H9 (cell line): ENCODE measurements at regions not wholly inside any gene's neighbourhood (a gene's known extent, or its start where the extent isn't known, plus 50 kb on each side); places are given as distances from the start of the nearest gene placed in this dataset.

Experiments
- DNase-seq: peaks from one replicate; pipeline ENCODE4 v3.0.0-alpha.2; 2017
- H2AFZ ChIP-seq: one replicate; pipeline ENCODE4 v1.6.1; 2013; ENCODE audit warnings: mild to moderate bottlenecking, low read length, control low read depth, moderate library complexity
- H2AK5ac ChIP-seq: 2 replicates; pipeline ENCODE4 v1.6.1; 2013; ENCODE audit warnings: low read length, control low read depth, mixed read lengths; ENCODE audit not compliant: insufficient read length
- H2BK120ac ChIP-seq: one replicate; pipeline ENCODE4 v1.6.1; 2013; ENCODE audit warnings: low read depth, mild to moderate bottlenecking, low read length, control low read depth, inconsistent platforms; ENCODE audit not compliant: poor library complexity, severe bottlenecking
- H2BK12ac ChIP-seq: 2 replicates; pipeline ENCODE4 v1.6.1; 2013; ENCODE audit warnings: low read length, control low read depth, mixed read lengths, low read depth; ENCODE audit not compliant: insufficient read length
- H2BK15ac ChIP-seq: 2 replicates; pipeline ENCODE4 v1.6.1; 2013; ENCODE audit warnings: low read depth, low read length, control low read depth
- H2BK20ac ChIP-seq: one replicate; pipeline ENCODE4 v1.6.1; 2013; ENCODE audit warnings: low read depth, mild to moderate bottlenecking, low read length, control low read depth, inconsistent platforms; ENCODE audit not compliant: poor library complexity, severe bottlenecking
- H2BK5ac ChIP-seq: 2 replicates; pipeline ENCODE4 v1.6.1; 2013; ENCODE audit warnings: low read length, control low read depth, mixed read lengths; ENCODE audit not compliant: insufficient read length
- H3K14ac ChIP-seq: 2 replicates; pipeline ENCODE4 v1.6.1; 2013; ENCODE audit warnings: low read length, control low read depth; ENCODE audit not compliant: insufficient read depth
- H3K18ac ChIP-seq: 2 replicates; pipeline ENCODE4 v1.6.1; 2013; ENCODE audit warnings: low read depth, mild to moderate bottlenecking, mixed read lengths, low read length, control low read depth; ENCODE audit not compliant: insufficient read length
- H3K23ac ChIP-seq: 2 replicates; pipeline ENCODE4 v1.6.1; 2013; ENCODE audit warnings: low read length, control low read depth, mixed read lengths, low read depth; ENCODE audit not compliant: insufficient read length
- H3K23me2 ChIP-seq: 2 replicates; pipeline ENCODE4 v1.6.1; 2013; ENCODE audit warnings: low read depth, mild to moderate bottlenecking, mixed read lengths, low read length, control low read depth; ENCODE audit not compliant: insufficient read length, poor library complexity, severe bottlenecking
- H3K27ac ChIP-seq: 2 replicates; pipeline ENCODE4 v1.5.1; 2013; ENCODE audit warnings: low read length, control low read depth, mixed read lengths, low read depth; ENCODE audit not compliant: insufficient read length
- H3K27me3 ChIP-seq: 2 replicates; pipeline ENCODE4 v1.6.1; 2013; ENCODE audit warnings: low read length, control low read depth, inconsistent platforms; ENCODE audit not compliant: insufficient read depth
- H3K4ac ChIP-seq: 2 replicates; pipeline ENCODE4 v1.6.1; 2013; ENCODE audit warnings: low read depth, mild to moderate bottlenecking, control low read depth, inconsistent platforms, low read length, moderate library complexity
- H3K4me1 ChIP-seq: 2 replicates; pipeline ENCODE4 v1.6.1; 2013; ENCODE audit warnings: low read length, control low read depth, inconsistent platforms; ENCODE audit not compliant: insufficient read depth
- H3K4me2 ChIP-seq: 2 replicates; pipeline ENCODE4 v1.6.1; 2013; ENCODE audit warnings: low read length, control low read depth, mixed read lengths; ENCODE audit not compliant: insufficient read length, insufficient read depth
- H3K56ac ChIP-seq: 2 replicates; pipeline ENCODE4 v1.6.1; 2013; ENCODE audit warnings: low read depth, mild to moderate bottlenecking, mixed read lengths, low read length, control low read depth; ENCODE audit not compliant: insufficient read length
- H3K79me1 ChIP-seq: 2 replicates; pipeline ENCODE4 v1.6.1; 2013; ENCODE audit warnings: low read depth, mild to moderate bottlenecking, moderate library complexity, low read length, control low read depth, inconsistent platforms; ENCODE audit not compliant: insufficient read depth, poor library complexity, severe bottlenecking
- H3K79me2 ChIP-seq: 2 replicates; pipeline ENCODE4 v1.6.1; 2013; ENCODE audit warnings: low read length, control low read depth, inconsistent platforms; ENCODE audit not compliant: insufficient read depth
- H3K9ac ChIP-seq: 2 replicates; pipeline ENCODE4 v1.6.1; 2013; ENCODE audit warnings: low read length, control low read depth, mixed read lengths; ENCODE audit not compliant: insufficient read length; ENCODE audit errors: extremely low read depth
- H3K9me3 ChIP-seq: one replicate; pipeline ENCODE4 v1.6.1; 2013; ENCODE audit warnings: low read depth, low read length, inconsistent platforms; ENCODE audit not compliant: control insufficient read depth
- H3T11ph ChIP-seq: one replicate; pipeline ENCODE4 v1.6.1; 2013; ENCODE audit warnings: mild to moderate bottlenecking, low read length, control low read depth, inconsistent platforms
- H4K20me1 ChIP-seq: one replicate; pipeline ENCODE4 v1.6.1; 2013; ENCODE audit not compliant: control insufficient read depth, insufficient read length, insufficient read depth
- H4K5ac ChIP-seq: 2 replicates; pipeline ENCODE4 v1.6.1; 2013; ENCODE audit warnings: low read depth, mild to moderate bottlenecking, mixed read lengths, low read length, control low read depth; ENCODE audit not compliant: insufficient read length
- H4K8ac ChIP-seq: replicated peaks from 2 replicates; pipeline ENCODE4 v1.6.1; 2013; ENCODE audit warnings: low read length, control low read depth, mixed read lengths, low read depth; ENCODE audit not compliant: insufficient read length
- H4K91ac ChIP-seq: 2 replicates; pipeline ENCODE4 v1.6.1; 2013; ENCODE audit warnings: low read depth, mild to moderate bottlenecking, moderate library complexity, mixed read lengths, low read length, control low read depth; ENCODE audit not compliant: insufficient read length
- H3K27ac Mint-ChIP-seq, 3 experiments: 2 replicates in 2 of 3; 3 replicates in 1 of 3; pipeline ENCODE4 v1.8.0; 2020 to 2021; ENCODE audit warnings: mixed read lengths in 3 of 3, mild to moderate bottlenecking in 1 of 3, moderate library complexity in 1 of 3
- H3K27me3 Mint-ChIP-seq: 2 replicates; pipeline ENCODE4 v1.8.0; 2021; ENCODE audit warnings: low read depth, mild to moderate bottlenecking, moderate library complexity, mixed read lengths
- H3K36me3 Mint-ChIP-seq, 3 experiments: 2 replicates in 2 of 3; 3 replicates in 1 of 3; pipeline ENCODE4 v1.8.0; 2020 to 2021; ENCODE audit warnings: low read depth in 3 of 3, mixed read lengths in 3 of 3; ENCODE audit not compliant: insufficient read depth in 1 of 3
- H3K4me1 Mint-ChIP-seq, 2 experiments: 2 replicates each; pipeline ENCODE4 v1.8.0; 2020; ENCODE audit warnings: mixed read lengths in 2 of 2
- H3K4me3 Mint-ChIP-seq, 2 experiments: 2 replicates in 1 of 2; 3 replicates in 1 of 2; pipeline ENCODE4 v1.8.0; 2020 to 2021; ENCODE audit warnings: mild to moderate bottlenecking in 2 of 2, mixed read lengths in 2 of 2, moderate library complexity in 1 of 2
- H3K9me3 Mint-ChIP-seq, 2 experiments: 2 replicates in 1 of 2; 3 replicates in 1 of 2; pipeline ENCODE4 v1.8.0; 2020; ENCODE audit warnings: mild to moderate bottlenecking in 2 of 2, mixed read lengths in 2 of 2, moderate library complexity in 1 of 2
- CTCF ChIP-seq: fragments of 200-600 bp; sonication (generic); conservative IDR thresholded peaks from 3 replicates; pipeline ENCODE4 v1.8.0; 2021; ENCODE audit warnings: antibody characterized with exemption, mild to moderate bottlenecking

GRCh38 chrX:56000729-56001128 lies 231.4 kb upstream of the KLF8 start:
- peaks cover 4 to 5% of the 10 kb centered on the region in 2 experiments; a peak in 3 of 4 replicates for H3K4me1 Mint-ChIP-seq
- Histone ChIP-seq H4K8ac (no peak overlapping the region), H2AK5ac (no peak overlapping the region), H3K9me3 (peaks cover 32% of the 10 kb centered on the region), H2BK20ac (no peak overlapping the region), H3K27me3 (no peaks in the 10 kb centered on the region), H3K14ac (no peak overlapping the region), H3K79me1 (no peaks in the 10 kb centered on the region), H3T11ph (no peak overlapping the region), H3K4me1 (no peaks in the 10 kb centered on the region), H4K91ac (no peak overlapping the region), H3K27ac (no peak overlapping the region), H3K4ac (no peak overlapping the region), H2BK5ac (no peak overlapping the region), H2AFZ (no peak overlapping the region), H2BK15ac (no peak overlapping the region), H3K23ac (no peak overlapping the region), H3K18ac (no peak overlapping the region), H3K9ac (no peak overlapping the region), H3K23me2 (no peaks in the 10 kb centered on the region), H4K5ac (no peak overlapping the region), H4K20me1 (no peaks in the 10 kb centered on the region), H2BK120ac (no peak overlapping the region), H3K79me2 (no peaks in the 10 kb centered on the region), H3K4me2 (no peak overlapping the region), H3K56ac (no peak overlapping the region), H2BK12ac (no peak overlapping the region)
- peaks cover 0 to 4% (median 4%) of the 10 kb centered on the region in 3 experiments; a peak in 3 of 7 replicates for H3K36me3 Mint-ChIP-seq
- no peak for TF ChIP-seq CTCF
- no peak overlapping the region for H3K4me3 Mint-ChIP-seq
- H3K27ac Mint-ChIP-seq = no peak overlapping the region
- H3K27me3 Mint-ChIP-seq = no peaks in the 10 kb centered on the region
- H3K9me3 Mint-ChIP-seq = peaks cover 64 to 78% of the 10 kb centered on the region in 2 experiments
- no peak for DNase-seq
